CD4-positive, alpha-beta T cell treated with Interleukin-1 beta for 1 hour (primary cell): ENCODE measurements at regions not wholly inside any gene's neighbourhood (a gene's known extent, or its start where the extent isn't known, plus 50 kb on each side); places are given as distances from the start of the nearest gene placed in this dataset.

Experiments used
- DNase-seq, 2 donors: peaks; one replicate each; pipeline ENCODE4 v3.0.0-alpha.2; 2020 to 2022

GRCh38 chr4:176906709-176907108 is 114.0 kb upstream of the VEGFC start:
- DNase-seq, result no peak

GRCh38 chr4:176910646-176911045 is 117.9 kb upstream of the VEGFC start:
- DNase-seq, result no peak

GRCh38 chr4:176919631-176920030 is 126.9 kb upstream of the VEGFC start:
- DNase-seq, result no peak

GRCh38 chr4:176920694-176921093 is 128.0 kb upstream of the VEGFC start:
- DNase-seq, result no peak

- no peak for DNase-seq
Measured at GRCh38 chr4:176921256-176921655, 128.5 kb upstream of the VEGFC start.

GRCh38 chr4:176924238-176924637 is 131.5 kb upstream of the VEGFC start:
- DNase-seq, result no peak

GRCh38 chr4:176925962-176926361 is 133.2 kb upstream of the VEGFC start:
- DNase-seq, result no peak

- DNase-seq, result no peak
Measured at GRCh38 chr4:176927117-176927516, 134.4 kb upstream of the VEGFC start.

GRCh38 chr4:176927664-176928063 is 134.9 kb upstream of the VEGFC start:
- no peak for DNase-seq

GRCh38 chr4:176939445-176939844 is 146.7 kb upstream of the VEGFC start:
- no peak for DNase-seq

GRCh38 chr4:176945334-176945733 is 152.6 kb upstream of the VEGFC start:
- DNase-seq, result no peak

- DNase-seq, result no peak
Measured at GRCh38 chr4:176949029-176949428, 156.3 kb upstream of the VEGFC start.

GRCh38 chr4:176953021-176953420 is 160.3 kb upstream of the VEGFC start:
- DNase-seq, result no peak

- DNase-seq, result no peak
Measured at GRCh38 chr4:176957353-176958118, 164.8 kb upstream of the VEGFC start.

GRCh38 chr4:176959980-176960379 is 167.3 kb upstream of the VEGFC start:
- no peak for DNase-seq

GRCh38 chr4:176963121-176963520 is 170.4 kb upstream of the VEGFC start:
- no peak for DNase-seq

- no peak for DNase-seq
Measured at GRCh38 chr4:176964116-176964691, 171.5 kb upstream of the VEGFC start.

- DNase-seq, result no peak
Measured at GRCh38 chr4:176967586-176967985, 174.9 kb upstream of the VEGFC start.

- DNase-seq, result no peak
Measured at GRCh38 chr4:176968094-176968493, 175.4 kb upstream of the VEGFC start.

GRCh38 chr4:176969011-176969410 is 176.3 kb upstream of the VEGFC start:
- no peak for DNase-seq

- DNase-seq, result no peak
Measured at GRCh38 chr4:176970853-176971252, 178.1 kb upstream of the VEGFC start.

- DNase-seq, result no peak
Measured at GRCh38 chr4:176971576-176972115, 178.9 kb upstream of the VEGFC start.

GRCh38 chr4:176979416-176979815 is 186.7 kb upstream of the VEGFC start:
- no peak for DNase-seq

GRCh38 chr4:176981074-176981473 is 188.4 kb upstream of the VEGFC start:
- DNase-seq, result no peak

GRCh38 chr4:176981551-176981950 is 188.8 kb upstream of the VEGFC start:
- no peak for DNase-seq
